Embryonic facial prominence (tissue), 1 donor: ENCODE measurements at regions not wholly inside any gene's neighbourhood (a gene's known extent, or its start where the extent isn't known, plus 50 kb on each side); places are given as distances from the start of the nearest gene placed in this dataset.

Experiments
- DNase-seq: peaks from one replicate; pipeline ENCODE4 v3.0.0-alpha.2; 2016; ENCODE audit errors: extremely low spot score

DNA sequence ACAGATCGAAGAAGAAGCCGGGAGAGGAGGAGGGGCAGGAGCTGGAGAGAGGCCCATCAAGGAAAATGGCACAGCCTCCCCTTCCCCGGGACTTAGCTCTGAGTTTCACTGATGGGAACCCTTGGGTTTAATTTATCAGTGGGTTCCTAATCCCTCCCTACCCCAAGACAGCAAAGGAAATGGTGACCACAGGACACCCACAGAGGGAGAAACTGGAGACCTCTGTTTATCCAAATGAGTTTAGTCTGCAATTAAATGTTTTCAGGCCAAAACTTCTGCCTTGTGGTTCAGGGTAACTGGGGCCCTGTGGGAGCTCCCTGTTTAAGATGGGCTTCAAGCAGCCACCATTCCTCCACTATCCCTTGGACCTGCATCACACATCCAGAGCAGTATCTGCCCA, 190.8 kb upstream of the TOPAZ1 start:
- DNase-seq: no peak

DNA sequence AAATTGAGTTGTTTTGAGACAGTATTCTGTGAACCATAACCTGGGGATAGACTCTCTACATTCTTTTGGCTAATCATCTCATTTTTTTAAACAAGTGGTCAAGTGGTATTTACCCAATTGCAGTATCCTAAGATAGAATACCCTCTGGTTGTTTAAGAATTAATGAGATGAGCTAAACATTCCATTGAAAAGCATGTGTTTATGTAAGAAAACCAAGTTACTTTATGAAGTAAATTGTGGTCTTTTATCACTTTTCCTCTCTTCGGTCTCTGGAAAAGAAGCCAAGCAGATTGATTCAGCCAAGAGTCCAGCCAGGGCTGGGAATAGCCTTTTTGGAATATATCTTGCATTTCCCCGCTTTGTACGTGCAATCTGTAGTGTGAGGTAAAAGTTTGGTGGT, 185.7 kb upstream of the TOPAZ1 start:
- no peak for DNase-seq

DNA sequence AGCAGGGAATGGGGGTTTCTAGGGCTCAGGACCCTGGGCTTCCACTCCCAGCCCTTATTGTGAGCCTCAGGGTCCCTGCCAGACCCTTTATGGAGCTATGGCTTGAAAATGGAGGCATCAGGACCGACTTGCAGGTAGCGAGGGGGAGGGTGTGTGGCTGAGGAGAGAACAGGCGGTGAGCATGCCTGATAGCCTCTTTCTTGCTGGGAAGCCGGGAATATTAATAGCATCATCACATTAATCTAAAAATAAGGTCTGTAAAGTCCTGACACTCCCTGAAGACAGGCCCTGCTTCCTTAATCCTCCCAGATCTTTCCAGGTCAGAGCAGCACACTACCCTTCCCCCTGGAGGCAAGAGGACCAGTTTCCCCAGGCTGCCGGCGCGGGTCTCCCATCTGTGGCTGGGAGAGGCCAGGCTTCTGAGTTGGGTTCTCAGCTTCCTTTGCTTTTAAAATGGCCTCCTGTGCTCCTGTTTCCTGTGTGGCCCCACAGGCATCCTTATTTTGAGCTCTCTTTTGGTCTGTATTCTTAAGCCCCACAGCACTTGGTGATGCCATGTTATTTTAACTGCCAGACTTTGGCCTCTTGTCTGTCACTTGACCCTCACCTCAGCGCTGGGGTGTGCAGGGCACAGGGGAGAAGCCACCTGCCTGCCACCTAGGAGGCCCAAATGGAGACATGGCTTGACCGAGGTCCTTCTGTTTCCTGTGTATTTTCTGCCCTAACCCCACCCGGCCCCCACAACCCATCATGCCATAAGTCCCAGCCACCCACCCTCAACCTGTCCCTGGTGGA, 185.0 kb upstream of the TOPAZ1 start:
- DNase-seq: no peak

DNA sequence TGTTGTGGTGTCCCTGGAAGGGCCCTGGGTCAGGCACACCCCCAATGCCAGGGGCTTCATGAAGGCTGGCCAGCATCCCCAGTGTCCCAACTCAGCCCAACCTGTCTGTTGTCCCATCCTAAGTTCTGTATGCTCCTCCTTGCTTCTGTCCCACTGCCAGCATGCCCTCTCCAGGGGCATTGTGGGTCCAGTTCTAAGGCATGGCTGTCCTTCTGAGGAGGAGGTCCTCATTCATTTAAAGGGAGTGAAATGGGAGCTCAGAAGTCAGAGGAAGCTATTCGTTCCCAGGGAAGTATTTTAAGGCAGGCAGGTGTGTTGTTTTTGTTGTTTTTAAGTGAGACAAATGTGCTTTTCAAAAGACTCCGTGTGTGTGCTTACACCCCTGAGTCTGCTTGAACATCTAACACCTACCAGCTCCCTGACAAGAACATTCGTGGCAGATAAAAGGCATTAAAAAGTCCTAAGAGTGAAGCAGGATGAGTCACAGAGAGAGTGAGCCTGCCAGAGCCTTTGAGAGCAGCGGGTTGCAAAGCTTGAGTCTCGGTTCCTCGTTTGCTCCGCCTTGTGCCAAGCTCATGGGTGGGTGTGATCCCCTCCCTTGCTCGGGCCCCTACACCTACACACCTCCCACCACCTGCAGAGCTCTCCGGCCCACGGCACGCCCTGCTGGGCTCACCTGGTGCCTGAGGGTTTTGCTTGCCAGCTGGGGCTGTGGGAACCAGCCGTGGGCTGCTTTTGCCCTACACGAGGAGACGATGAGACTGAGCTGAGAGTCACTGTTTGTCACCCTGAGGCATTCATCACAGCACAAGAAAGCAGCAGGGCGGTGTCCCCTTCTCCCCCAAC, 183.4 kb upstream of the TOPAZ1 start:
- DNase-seq: no peak

DNA sequence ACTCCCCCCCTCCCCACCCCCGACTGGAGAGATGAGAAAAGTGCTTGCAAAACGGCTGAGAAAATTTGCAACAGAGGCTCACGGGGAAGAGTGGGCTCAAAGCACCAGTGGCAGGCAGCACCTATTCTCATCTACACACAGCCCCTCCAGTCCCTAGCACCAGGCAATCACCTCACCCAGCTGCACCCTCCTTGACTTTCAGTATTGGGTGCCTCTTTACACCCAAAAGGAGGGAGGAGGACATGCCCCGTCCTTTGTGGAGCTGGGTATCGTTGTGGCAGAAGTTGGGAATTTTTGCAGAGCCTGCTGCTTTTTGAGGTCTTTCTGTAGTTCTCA, 182.8 kb upstream of the TOPAZ1 start:
- DNase-seq: no peak

DNA sequence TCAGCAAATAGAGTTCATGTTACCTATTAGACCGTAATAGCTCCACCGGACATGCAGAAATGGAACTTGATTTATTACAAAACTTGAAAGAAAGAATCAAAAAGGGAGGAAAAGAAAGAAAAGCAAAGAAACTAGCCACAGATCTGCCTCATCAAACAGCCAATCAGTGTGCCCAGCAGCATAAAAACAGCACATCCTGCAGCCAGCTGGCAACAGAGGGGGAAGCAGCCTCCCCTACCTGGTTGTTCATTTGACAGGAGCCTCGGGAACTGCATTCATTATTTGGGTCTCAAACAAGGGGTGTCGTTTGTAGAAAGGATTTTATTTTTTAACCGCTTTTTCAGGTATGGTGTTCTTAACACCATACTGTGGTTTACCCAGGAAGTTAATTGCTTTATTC, 181.5 kb upstream of the TOPAZ1 start:
- no peak for DNase-seq

DNA sequence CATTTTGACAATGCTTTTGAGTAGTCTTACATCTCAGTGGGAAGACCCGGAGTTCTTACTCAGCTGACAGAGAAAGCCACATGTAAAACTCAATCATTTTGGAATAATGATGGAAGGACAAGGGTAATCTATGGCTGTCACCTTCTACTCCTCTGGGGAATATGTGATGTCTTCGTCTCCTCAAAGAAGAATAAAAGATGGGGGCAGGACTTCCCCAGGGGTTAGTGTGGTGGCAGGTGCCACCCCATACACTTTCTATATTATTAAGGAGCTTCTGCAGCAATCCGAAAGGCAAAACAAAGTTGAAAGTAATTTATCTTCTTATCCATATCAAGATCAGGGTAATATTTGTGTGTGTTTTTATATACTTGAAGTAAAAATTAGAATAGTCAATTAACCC, 180.4 kb upstream of the TOPAZ1 start:
- DNase-seq: no peak

DNA sequence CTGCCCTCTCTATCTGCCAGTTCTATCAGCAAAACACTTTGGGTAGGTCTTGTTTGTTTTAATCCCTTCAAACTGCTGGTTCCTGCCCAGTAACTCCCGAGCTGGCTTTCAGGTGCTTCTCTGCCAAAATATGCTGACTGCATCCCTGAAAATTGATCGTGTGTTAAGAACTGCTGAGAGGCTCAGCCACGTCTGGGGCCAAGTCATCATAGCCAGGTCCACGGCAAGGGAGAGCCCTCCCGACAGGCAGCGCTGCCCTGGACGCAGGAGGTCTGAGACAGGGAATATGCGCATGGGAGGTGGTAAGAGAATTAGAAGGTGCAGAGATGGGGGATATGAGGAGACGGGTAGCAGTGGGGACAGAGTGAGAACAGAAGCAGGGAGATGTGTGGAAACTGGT, 179.7 kb upstream of the TOPAZ1 start:
- DNase-seq: no peak

DNA sequence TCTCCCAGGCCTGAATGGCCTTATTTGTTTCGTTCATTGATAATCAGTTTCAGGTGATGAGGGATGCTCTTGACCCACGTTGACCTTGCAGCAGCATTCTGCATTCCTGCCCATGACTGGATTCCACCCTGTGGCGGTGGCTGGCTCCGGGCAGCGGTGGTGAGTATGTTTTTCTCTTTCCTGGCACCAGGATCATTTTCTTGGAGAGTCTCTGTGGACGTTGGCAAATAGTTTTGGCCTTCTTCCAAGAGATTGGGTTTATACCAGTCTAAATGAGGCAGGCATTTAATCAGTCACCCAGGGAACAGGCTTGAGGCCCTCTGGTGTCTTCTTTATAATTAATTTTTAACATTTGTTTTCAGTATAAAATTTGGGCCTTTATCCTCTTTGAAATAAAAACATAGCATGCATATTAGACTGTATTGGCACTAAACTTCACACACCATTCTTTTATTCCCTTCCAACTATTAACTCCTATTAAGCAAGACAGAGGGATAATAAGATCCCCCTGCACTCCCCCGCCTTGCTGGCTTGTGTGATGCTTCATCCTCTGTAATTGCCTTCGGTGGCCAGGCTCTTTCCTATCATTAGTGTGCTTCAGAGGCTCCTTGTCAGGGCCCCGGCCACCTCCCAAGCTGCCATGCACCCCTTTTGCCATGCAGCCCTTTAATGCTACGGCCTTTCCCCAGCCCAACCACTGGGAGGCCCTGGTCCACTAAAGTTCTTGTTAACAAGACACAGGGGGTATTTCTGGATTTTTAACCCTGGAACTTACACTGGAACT, 176.2 kb upstream of the TOPAZ1 start:
- no peak for DNase-seq

DNA sequence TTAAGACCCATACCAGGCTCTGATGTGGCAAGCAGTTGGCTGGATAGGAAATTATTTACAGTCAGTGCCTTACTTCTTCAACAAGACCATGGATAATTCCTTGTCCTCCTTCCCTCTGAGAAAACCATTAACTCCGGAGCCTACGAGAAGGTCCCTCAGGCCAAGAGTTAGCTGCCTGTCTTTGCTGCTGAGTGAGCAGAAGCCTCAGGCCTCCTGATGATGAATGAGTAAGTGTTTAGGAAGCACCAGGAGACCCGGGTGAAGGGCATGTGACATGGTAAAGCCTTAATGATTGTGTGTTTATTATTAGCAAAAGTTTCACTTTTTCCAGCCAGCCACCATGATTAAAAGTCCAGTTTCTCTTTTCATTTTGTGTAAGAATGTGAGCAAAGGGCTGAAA, 174.9 kb upstream of the TOPAZ1 start:
- no peak for DNase-seq

DNA sequence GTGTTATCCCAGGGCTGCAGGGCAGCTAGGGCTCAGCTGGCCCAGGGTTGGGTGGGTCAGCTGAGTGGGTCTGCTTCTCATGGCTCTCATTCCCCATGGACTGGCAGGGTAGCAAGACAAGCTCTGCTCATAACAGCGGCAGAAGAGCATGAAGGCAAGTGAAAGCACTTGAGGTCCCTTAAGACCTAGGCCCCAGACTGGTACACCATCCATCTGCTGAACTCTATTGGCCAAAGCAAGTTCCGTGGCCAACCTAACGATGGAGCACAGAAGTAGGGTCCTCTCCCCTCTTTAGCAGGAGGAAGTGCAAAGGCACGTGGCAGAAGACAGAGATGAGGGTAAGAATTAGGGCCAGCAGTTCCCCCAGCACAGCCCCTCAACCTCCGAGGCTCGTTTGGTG, 174.3 kb upstream of the TOPAZ1 start:
- DNase-seq: no peak

DNA sequence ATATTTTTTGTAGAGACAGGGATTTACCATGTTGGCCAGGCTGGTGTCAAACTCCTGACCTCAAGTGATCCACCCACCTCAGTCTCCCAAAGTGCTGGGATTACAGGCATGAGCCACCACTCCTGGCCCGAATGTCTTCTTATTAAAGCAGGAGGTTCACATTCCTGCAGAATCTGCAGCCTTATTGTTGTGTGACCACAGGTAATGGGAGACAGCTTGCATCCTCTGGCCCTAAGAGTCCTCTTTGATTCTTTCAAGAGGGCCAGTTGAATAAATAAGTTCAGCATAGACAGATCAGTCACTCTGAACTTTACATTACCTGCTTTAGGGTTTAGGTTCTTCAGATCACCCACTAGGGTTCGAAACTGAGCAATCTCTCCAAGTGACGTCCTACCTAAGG, 172.9 kb upstream of the TOPAZ1 start:
- no peak for DNase-seq

DNA sequence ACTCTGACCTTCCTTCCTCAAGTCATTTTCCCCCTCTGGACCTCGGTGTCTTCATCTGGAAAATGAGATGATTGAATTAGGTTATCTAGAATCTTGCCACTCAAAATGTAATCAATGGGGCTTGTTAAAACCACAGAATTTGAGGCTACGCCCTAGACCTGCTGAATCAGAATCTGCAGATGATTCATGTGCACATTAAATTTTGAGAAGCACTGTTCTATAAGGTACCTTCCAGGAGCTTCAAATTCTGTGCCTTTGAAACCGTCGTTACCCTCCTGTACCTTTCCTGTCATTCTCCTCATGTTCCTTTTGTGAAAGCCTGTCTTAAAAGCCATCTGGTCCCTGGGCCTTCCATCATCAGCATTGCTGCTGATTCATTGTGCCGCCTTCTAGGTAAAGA, 172.4 kb upstream of the TOPAZ1 start:
- DNase-seq: no peak

DNA sequence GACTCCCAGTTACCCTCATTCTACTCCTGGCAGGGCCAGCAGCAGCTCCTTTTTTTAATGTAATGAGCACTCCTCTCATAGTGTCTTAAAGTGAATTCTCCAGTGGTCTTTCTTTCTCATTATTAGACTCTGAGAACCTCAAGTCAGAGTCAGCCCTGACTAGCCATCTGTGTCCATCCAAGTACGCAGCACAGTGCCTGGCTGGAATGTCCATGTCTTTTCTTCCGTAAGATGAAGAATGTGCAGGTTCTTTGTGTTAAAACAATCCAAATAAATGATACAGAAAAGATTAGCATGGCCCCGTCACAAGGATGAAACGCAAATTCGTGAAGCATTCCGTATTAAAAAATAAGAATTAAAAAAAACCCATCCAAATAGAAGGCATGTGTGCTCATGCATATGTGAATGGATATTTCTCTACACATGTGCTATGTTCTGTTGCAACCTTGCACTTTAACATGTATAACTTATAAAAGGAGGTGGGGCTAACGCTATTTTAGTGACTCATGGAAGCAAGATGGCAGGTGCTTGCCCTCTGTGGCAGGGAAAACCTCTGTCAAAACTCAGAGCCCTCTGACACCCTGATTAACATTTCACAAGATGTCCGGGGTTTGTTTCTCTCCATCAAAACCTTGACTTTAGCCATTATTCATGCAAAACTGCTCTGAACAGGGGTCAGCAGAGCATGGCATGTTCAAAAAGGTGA, 170.7 kb upstream of the TOPAZ1 start:
- DNase-seq: no peak

DNA sequence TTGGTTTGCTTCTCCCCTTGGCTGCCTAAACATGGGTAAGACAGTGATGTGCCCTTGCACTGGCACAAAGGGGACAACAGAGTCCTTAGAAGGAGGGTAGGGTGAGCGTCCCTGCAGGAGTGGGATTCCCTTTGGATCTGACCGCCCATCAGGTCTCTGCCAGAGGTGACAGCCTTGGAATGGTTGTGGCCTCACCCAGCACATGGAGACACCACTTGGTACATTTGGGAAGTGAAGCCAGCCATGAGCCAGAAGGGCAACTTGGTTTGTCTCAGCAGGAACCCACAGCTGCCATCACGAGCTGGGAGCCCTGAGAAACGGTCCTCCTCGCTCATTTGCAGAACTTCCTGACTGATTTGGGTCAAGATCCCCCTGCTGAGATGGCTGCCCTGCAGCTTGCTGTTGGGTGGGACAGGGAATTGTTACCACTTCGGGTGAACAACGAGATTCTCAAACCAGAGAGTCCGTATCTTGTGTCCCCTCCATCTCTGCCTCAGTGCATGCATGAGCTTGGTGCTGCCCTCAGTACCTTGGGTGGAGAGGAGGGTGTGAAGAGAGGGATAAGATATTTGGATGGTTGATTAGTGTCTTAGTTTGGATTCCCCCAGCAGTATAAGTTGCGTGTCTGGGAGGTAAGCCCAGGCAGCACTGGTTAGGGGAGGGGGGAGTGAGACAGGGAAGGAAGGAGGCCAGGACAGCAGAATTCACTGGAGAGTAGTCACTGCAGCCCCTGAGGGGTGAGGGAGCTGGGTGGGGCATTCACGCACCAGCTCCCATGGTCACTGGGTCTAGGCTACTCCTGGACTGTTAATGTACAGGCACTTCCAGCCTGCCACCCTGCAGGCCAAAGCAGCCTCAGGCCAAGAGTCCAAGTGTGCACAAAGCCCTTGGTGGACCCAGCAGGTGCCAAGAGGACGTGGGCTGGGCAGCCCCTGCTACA, 168.8 kb upstream of the TOPAZ1 start:
- DNase-seq: no peak

DNA sequence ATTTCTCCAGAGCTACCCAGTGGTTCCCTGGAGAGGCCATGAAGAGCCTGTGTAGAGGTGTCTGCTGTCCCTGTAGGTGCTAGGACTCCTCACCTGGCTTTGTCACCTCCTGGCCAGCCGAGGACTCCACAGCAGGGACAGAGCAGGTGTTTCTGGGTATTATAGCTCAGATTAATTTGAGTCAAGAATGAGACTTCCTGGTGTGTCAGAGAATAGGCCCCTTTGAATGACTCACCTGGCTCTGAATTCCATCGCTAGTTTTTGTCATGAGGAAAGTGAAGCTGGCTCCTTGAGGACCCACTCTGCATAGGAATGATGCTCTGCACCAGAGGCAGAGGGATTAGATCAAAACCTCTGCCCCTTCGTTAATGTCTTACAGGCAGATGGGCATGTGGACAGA, 167.5 kb upstream of the TOPAZ1 start:
- DNase-seq: no peak

DNA sequence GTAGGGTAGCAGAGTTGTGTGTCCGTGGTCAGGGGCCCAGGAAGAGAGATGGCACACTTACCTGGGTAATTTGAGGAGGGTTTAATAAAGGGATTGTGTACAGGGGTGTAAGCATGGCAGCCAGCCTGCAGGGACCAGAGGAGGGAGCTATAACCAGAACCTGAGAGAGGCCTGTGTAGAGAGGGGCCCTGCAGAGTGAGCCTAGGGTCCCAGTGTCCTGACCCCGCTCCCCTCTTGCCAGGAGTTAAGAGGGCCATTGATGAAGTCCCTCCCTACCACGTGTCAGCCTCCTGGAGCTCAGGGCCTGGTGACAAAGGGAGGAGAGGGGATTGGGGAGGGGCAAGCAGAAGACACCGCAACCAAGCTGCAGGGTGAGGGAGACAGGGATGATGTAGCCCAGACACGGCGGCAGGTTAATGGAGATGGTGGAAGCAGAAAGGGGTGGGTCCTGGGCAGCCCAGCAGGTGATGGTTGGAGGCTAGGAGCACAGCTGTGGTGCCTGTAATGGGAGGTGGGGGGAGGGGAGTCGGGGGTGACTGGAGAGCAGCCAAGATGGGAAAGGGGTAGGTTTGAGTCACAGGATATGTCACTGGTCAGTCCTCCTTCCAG, 165.4 kb upstream of the TOPAZ1 start:
- DNase-seq: no peak

DNA sequence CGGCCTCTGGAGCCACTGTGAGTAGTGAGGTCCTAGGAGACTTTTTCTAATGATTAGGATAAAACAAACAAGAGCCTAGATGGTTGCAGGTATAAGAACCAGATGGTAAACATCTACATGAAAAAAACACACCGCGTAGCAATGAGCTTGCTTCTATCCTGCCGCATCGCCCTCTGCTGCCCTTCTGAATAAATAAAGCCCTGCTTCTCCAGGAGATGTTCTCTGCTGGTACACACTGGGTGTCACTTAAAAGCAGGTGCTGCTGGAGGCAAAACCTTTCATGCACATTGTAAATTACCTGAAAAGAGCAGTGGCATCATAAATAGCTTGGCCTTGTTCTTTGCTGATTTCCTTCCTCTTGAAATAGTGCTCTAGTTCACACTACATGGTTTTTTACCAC, 164.4 kb upstream of the TOPAZ1 start:
- DNase-seq: no peak

DNA sequence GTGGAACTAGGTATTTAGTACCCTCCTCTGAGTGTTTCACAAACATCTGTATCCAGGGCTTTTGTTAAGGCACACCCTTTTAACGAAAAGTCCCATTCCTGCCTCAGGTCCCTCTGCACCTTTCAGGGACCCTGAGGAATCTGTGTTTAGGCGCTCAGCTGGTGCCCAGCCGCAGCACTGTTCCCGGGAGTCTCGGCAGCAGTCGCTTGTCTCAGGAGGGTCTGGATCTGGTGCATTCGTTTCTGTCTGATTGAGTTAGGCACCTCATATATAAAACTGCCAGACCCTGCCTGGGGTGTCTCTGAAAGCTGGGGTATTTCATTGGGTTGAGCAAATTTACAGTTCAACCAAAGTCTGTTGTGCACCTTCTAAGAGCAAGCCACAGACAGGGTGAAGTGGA, 162.8 kb upstream of the TOPAZ1 start:
- DNase-seq: no peak

DNA sequence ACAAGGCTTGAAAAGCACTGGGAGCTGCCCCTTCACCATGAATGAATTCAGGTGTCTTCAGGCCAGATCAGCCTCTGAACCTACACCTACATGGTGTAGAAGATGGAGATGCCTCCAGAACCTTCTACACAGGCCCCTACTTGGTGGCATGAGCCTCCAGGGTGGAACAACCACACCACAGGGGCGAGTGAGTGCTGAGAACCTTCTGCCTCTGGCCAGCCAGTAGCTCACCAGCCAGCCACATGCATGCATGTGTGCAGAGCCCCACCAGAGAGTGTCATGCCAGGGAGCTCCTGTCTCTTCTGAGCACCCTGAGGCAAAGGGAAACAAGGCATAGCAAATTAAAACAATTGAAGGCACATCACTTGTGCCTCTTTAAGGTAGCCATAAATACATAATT, 161.8 kb upstream of the TOPAZ1 start:
- DNase-seq: no peak
